Superior temporal gyrus (tissue), 1 donor: ENCODE measurements at regions not wholly inside any gene's neighbourhood (a gene's known extent, or its start where the extent isn't known, plus 50 kb on each side); places are given as distances from the start of the nearest gene placed in this dataset.
"Not testable (repeated sequence)": the region's sequence is repeated elsewhere in the genome, so short reads cannot be mapped to it uniquely, and the experiment has no call there.

Source experiments
- DNase-seq: peaks from one replicate; pipeline ENCODE4 v3.0.0-alpha.2; 2016; ENCODE audit errors: extremely low spot score

DNA sequence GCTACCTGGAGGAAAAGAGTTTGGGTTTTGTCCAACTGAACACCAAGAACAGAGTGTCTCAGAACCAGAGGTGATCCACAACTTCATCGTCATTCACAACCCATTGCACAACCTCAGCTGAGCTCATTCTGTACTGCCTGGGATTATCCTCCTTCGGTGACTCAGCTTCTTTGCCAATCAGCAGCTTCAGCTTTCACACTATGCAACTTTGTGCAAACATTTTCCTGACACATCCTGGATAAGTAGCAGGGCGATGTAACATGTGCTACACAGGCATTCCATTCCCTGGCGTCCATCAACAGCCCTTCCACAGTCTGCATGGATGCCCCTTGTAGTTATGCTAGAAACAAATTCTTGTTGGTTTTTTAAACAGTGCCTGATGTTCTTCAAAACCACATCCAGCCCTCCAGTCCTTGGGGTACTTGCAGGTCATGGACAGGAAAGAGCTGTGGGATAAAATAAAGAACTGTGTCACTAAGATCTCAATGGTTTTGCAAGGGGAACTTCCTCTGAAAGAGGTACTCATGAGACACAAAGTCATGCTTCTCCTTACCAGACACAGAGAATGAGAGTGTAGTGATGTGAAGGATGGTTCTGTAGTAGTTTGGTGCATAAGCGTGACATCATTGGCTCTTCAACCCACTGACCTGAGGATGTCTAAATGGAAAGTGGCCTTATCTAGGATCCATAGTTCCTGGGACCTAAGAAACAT is 478.5 kb downstream of the KIF20B start:
- peak; percentile 16 for DNase-seq

GRCh38 chr10:90180886-90181691 is 479.7 kb downstream of the KIF20B start:
- no peak for DNase-seq

GRCh38 chr10:90192825-90193224 is 491.4 kb downstream of the KIF20B start:
- DNase-seq = no peak

DNA sequence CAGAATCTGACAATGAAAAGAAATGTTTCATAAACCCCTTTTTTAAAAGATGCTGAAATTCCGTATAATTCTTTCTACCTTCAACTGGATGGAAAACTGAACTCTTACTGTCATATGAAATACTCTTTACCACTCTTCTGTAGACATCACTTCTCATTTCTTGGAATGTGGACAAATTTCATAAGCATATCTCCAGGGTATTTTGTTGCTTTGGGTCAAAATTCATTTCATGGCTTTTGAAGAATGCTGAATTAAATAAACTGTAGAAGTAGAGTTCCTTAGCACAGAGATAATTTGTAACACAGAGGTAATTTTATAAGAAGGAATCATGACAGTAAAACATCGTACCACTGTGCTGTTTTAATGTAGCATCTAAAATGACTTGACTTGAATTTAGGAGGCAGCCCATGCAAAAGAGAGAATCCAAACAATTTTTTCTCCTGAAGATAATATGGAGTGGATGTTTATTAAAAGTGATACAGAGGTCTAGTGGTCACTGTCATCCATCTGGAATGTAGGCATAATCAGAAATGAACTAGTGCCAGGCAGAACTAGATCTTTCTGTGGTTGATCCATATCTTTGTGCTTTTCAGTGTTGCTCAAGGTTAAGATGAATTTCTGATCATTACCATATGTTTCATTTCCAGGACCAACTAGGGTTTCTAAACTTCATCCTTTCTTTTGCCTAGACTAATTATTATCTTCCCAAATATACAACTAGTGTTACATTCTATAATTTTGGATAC is 492.0 kb downstream of the KIF20B start:
- no peak for DNase-seq

DNA sequence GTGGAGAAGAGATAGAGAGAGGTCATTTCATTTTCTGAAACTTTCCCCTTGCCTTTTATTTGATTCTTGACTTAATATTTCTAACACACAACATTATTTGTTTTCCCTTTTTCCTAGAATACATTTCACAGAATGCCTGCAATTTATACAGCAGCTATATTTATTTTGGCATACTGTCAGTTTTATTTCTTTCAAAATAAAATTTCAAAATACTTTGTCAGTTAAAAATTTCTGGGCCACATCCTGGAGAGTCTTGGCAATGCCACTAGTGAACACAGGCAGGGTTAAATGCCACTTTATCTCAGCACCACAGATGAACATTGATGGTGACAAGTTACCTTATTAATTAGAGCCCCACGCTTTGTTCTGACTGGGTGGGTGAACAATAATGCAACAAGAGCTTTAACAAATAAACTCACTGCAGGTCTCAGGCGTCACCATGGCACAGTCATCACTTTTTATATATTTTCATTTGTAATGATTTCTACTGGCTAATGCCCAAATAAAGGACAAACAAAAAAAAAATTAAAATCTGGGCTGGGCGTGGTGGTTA is 494.0 kb downstream of the KIF20B start:
- no peak for DNase-seq

- no peak for DNase-seq
These were observed 496.4 kb downstream of the KIF20B start for GRCh38 chr10:90197766-90198165.

GRCh38 chr10:90199093-90199492 is 497.7 kb downstream of the KIF20B start:
- no peak for DNase-seq

GRCh38 chr10:90199513-90199912 is 498.1 kb downstream of the KIF20B start:
- DNase-seq = no peak

DNA sequence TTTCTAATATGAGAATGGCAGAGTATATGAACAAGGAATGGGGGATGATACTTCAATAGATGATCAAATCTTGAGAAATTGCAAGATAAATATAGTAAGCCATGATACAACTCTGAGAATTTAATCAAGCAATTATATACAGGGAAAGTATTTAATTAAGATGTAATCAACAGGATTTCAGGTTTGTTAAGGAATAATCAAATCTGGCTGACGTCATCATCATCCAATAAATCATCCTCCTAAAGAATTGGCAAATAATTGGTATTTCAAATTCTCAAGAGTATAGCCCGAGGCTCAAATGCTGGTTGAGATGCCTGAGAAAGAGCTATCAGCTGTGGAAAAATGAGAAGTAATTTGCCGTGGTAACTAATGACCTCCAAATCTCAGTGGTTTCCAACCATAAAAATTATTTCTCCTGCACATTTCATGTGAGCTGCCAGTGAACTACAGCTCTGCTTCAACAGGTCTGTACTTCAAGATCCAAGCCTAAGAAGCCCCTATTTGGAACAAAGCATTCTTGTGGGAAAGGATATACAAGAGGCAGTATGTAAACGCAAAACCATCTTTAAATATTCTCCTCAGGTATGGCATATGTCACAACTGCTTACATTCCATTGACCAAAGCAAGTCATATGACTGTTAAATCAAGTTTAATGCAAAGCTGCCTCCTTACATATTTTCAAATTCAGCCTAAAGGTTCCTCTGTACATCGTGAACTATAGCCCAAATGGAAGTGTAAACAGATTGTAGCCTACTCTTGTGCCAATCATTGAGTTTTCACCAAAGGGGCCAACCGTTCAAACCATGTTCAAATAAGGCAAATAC is 503.0 kb downstream of the KIF20B start:
- no peak for DNase-seq

GRCh38 chr10:90204956-90205314 is 503.5 kb downstream of the KIF20B start:
- DNase-seq = no peak

- DNase-seq = no peak
These were observed 503.9 kb downstream of the KIF20B start for GRCh38 chr10:90205340-90205739.

DNA sequence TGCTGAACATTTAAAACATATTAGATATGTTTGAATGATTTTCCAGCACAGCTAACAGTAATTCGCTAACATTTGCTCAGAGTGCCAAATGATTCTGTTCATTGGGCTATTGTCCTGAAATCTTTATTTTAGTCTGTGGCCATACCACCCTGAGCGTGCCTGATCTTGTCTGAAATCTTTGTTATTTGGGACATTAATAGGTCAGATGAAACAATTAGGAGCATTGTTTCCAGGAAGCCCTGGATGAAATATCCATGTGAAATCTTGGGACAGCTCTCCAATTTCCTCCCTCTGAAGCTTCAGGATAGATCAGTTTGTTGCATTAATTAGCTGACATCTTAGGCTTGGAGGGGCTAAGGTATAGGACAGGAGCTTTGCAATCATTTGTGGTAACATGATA is 512.0 kb downstream of the KIF20B start:
- no peak for DNase-seq

- DNase-seq = no peak
These were observed 517.5 kb downstream of the KIF20B start for GRCh38 chr10:90218846-90219245.

- DNase-seq = no peak
These were observed 521.0 kb downstream of the KIF20B start for GRCh38 chr10:90222372-90222771.

GRCh38 chr10:90222939-90223338 is 521.5 kb downstream of the KIF20B start:
- no peak for DNase-seq

DNA sequence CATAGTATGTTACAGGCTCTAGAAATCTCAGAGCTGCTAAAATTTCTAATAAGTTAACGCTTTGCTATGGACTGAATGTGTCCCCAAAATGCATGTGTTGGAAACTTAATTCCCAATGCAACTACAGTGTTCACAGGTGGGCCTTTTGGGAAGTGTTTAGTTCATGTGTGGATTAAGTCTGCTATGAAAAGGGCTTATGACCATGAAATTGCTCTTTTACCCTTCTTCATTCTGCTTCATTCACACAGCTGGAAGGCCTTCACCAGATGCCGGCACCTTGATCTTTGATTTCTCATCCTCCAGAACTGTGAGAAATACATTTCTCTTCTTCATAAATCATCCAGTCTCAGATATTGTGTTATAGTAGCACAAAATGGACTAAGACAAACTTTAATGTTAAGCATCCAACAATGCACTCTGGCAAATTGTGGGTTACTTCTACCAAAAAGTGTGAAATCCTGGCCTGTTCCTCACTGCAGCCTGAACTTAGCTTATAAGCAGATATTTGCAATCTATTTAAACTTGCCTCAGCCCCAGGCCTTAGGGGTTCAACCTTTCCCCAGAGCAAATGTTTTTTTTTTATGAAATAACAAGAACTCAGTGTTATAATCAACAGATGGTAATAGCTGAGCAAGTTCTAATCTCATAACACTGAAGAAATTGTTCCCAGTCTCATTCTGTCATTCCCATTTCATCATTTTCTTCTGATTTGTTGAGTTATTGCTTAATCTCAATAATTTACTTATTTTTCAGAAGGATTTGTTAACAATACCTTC is 523.6 kb downstream of the KIF20B start:
- DNase-seq = no peak

GRCh38 chr10:90226517-90226916 is 525.1 kb downstream of the KIF20B start:
- DNase-seq = no peak

GRCh38 chr10:90227217-90227656 is 525.8 kb downstream of the KIF20B start:
- no peak for DNase-seq

DNA sequence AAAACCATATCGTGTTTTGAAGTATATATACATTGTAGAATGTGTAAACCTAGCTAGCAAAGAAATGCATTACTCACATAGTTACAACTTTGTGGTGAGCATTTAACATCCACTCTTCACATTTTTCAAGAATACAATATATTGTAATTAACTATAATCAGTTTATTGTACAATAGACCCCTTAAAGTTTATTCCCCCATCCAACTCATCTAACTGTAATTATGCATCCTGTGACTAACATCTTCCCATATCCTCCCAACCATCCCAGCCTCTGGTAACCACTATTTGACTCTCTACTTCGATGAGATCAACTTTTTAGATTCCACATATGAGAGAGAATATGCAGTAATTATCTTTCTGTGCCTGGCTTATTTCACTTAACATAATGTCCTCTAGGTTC is 526.4 kb downstream of the KIF20B start:
- no peak for DNase-seq

- DNase-seq = no peak
These were observed 528.1 kb downstream of the KIF20B start for GRCh38 chr10:90229486-90229885.

DNA sequence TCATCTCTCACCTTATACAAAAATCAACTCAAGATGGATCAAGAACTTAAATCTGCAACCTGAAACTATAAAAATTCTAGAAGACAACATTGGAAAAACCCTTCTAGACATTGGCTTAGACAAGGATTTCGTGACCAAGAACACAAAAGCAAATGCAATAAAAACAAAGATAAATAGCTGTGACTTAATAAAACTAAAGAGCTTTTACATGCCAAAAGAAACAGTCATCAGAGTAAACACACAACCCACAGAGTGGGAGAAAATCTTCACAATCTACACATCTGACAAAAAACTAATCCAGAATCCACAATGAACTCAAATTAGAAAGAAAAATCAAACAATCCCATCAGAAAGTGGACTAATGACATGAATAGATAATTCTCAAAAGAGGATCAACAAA is 532.4 kb downstream of the KIF20B start:
- DNase-seq = not testable (repeated sequence)
